Fibroblast of skin of right quadriceps (primary cell): ENCODE measurements at regions not wholly inside any gene's neighbourhood (a gene's known extent, or its start where the extent isn't known, plus 50 kb on each side); places are given as distances from the start of the nearest gene placed in this dataset.

ENCODE experiments used
- DNase-seq: peaks from one replicate; pipeline ENCODE4 v3.0.0-alpha.2; 2013

GRCh38 chr12:13275241-13276085, 78.9 kb downstream of the EMP1 start:
- no peak for DNase-seq

GRCh38 chr12:13273850-13274249, 77.3 kb downstream of the EMP1 start:
- DNase-seq, result no peak

- no peak for DNase-seq
Measured at GRCh38 chr12:13273097-13273496, 76.6 kb downstream of the EMP1 start.

- DNase-seq, result no peak
Measured at GRCh38 chr12:13270817-13271216, 74.3 kb downstream of the EMP1 start.
